PC-3 (cell line): ENCODE measurements at regions not wholly inside any gene's neighbourhood (a gene's known extent, or its start where the extent isn't known, plus 50 kb on each side); places are given as distances from the start of the nearest gene placed in this dataset.

Source experiments
- ATAC-seq: fragments of 200-7000 bp; cut with Tn5 transposase; 2 replicates; pipeline ENCODE4 v1.9.1; 2020; ENCODE audit warnings: mild to moderate bottlenecking, moderate library complexity
- BruUV-seq: library from RNA; stranded (reverse); fragments of 400-500 nt; replicated peaks from 2 replicates; lab custom pipeline; 2021; lab: Mats Ljungman, UMichigan
- CTCF ChIA-PET: fragments of 300-600 bp; sonication (Branson Sonifier 250); formaldehyde crosslinking; loops from one replicate; lab custom pipeline; 2022; ENCODE audit warnings: antibody characterized with exemption; lab: Charles Lee
- POLR2A ChIA-PET: fragments of 300-600 bp; sonication (Branson Sonifier 250); formaldehyde crosslinking; loops from one replicate; lab custom pipeline; 2022; ENCODE audit warnings: antibody characterized with exemption; ENCODE audit not compliant: unreplicated experiment; lab: Charles Lee
- DNase-seq: peaks from one replicate; pipeline ENCODE4 v3.0.0-alpha.2; 2015
- H2AFZ ChIP-seq: fragments of 300-600 bp; sonication (generic); 2 replicates; pipeline ENCODE4 v1.6.0; 2016; ENCODE audit warnings: antibody characterized with exemption, low read length
- H3F3A ChIP-seq: fragments of 300-600 bp; sonication (generic); one replicate; pipeline ENCODE4 v1.6.0; 2017; ENCODE audit warnings: antibody characterized with exemption, low read length, control low read depth, mild to moderate bottlenecking; ENCODE audit not compliant: unreplicated experiment
- H3K27ac ChIP-seq: fragments of 300-600 bp; sonication (generic); 2 replicates; pipeline ENCODE4 v1.5.1; 2016; ENCODE audit warnings: mild to moderate bottlenecking, low read length
- H3K27me3 ChIP-seq: fragments of 300-600 bp; sonication (generic); 2 replicates; pipeline ENCODE4 v1.6.1; 2016; ENCODE audit warnings: low read length, mixed read lengths
- H3K36me3 ChIP-seq: fragments of 300-600 bp; sonication (generic); 2 replicates; pipeline ENCODE4 v1.6.1; 2016; ENCODE audit warnings: low read depth, mixed run types, low read length, mixed read lengths
- H3K4me1 ChIP-seq: fragments of 300-600 bp; sonication (generic); 2 replicates; pipeline ENCODE4 v1.5.1; 2016; ENCODE audit warnings: low read length; ENCODE audit not compliant: insufficient read depth
- H3K4me2 ChIP-seq: fragments of 300-600 bp; sonication (generic); 2 replicates; pipeline ENCODE4 v1.6.0; 2016; ENCODE audit warnings: low read length
- H3K4me3 ChIP-seq: fragments of 300-600 bp; sonication (generic); 2 replicates; pipeline ENCODE4 v1.5.1; 2016; ENCODE audit warnings: mild to moderate bottlenecking, low read length, mixed read lengths
- H3K79me2 ChIP-seq: fragments of 300-600 bp; sonication (generic); 2 replicates; pipeline ENCODE4 v1.6.1; 2017; ENCODE audit warnings: low read length, mixed read lengths
- H3K9ac ChIP-seq: fragments of 300-600 bp; sonication (generic); 2 replicates; pipeline ENCODE4 v1.6.0; 2016; ENCODE audit warnings: mild to moderate bottlenecking, low read length
- H3K9me2 ChIP-seq: fragments of 300-600 bp; sonication (generic); replicated peaks from 2 replicates; pipeline ENCODE4 v1.6.1; 2016; ENCODE audit warnings: mixed run types, low read length, mixed read lengths
- H3K9me3 ChIP-seq: fragments of 300-600 bp; sonication (generic); 2 replicates; pipeline ENCODE4 v1.6.1; 2016; ENCODE audit warnings: low read length, mixed read lengths
- H4K20me1 ChIP-seq: fragments of 300-600 bp; sonication (generic); 2 replicates; pipeline ENCODE4 v1.6.1; 2016; ENCODE audit warnings: low read length, mixed read lengths
- EZH2 ChIP-seq: fragments of 300-600 bp; sonication (generic); IDR thresholded peaks from one replicate; pipeline ENCODE4 v1.6.1; 2017; ENCODE audit warnings: antibody characterized with exemption, mild to moderate bottlenecking, low read length; ENCODE audit not compliant: unreplicated experiment
- EZH2phosphoT487 ChIP-seq: fragments of 300-600 bp; sonication (generic); IDR thresholded peaks from 2 replicates; pipeline ENCODE4 v1.6.1; 2018; ENCODE audit warnings: mild to moderate bottlenecking, antibody characterized with exemption, low read length, borderline replicate concordance
- intact Hi-C: fragments of 100-400 bp; cut with micrococcal nuclease; formaldehyde crosslinking; loops from 2 replicates; pipeline ENCODE4 v1.9.0; 2023
- TF ChIP-seq, protein P1 (sequence below): fragments of 300-600 bp; sonication (generic); conservative IDR thresholded peaks from 2 replicates; pipeline ENCODE4 v1.5.1; 2017; ENCODE audit warnings: antibody characterized with exemption, low read depth, mild to moderate bottlenecking, low read length

DNA sequence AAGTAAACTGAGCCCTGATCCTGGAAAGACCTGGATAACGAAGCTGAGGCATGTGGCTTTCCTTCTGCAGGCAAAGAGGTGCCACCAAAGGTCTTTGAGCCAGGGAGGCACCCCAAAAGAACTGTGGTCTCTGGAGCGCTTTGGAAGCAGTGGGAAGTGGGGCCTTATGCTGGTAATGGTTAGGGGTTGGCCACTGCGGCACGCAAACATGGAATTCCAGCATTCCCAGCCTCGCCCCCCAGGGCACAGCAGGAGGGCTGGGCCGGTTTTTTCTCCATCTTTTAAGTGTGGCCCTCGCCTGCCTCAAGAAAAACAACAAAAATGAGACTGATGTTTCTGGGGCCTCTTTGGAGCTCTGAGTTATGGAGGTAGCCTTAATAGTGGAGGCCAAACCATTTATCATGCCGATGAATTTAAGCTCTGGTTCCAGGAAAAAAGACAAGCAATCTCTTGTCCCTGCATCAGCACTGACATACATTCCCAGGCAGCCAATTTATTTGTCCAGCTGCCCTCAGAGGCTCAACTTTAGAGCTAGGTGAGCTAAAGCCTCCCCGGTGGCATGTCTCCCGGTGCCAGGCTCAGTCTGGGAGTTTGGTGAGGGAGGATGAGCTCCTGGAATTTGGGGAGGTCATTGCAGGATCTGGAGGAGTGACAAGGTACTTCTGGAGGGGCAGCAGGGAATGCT lies 109.0 kb downstream of the TLE3 start:
- Histone ChIP-seq H3K79me2 (no peaks in the 10 kb centered on the region), H3K27ac (no peak overlapping the region), H3K4me1 (peaks cover 23% of the 10 kb centered on the region), H3K4me2 (no peak overlapping the region), H4K20me1 (no peaks in the 10 kb centered on the region), H2AFZ (no peak overlapping the region), H3F3A (no peaks in the 10 kb centered on the region), H3K9me2 (no peaks in the 10 kb centered on the region), H3K4me3 (no peak overlapping the region), H3K27me3 (no peaks in the 10 kb centered on the region), H3K9me3 (no peaks in the 10 kb centered on the region), H3K36me3 (no peaks in the 10 kb centered on the region), H3K9ac (no peak overlapping the region)
- BruUV-seq: no TSS peak
- TF ChIP-seq, protein P1, sequence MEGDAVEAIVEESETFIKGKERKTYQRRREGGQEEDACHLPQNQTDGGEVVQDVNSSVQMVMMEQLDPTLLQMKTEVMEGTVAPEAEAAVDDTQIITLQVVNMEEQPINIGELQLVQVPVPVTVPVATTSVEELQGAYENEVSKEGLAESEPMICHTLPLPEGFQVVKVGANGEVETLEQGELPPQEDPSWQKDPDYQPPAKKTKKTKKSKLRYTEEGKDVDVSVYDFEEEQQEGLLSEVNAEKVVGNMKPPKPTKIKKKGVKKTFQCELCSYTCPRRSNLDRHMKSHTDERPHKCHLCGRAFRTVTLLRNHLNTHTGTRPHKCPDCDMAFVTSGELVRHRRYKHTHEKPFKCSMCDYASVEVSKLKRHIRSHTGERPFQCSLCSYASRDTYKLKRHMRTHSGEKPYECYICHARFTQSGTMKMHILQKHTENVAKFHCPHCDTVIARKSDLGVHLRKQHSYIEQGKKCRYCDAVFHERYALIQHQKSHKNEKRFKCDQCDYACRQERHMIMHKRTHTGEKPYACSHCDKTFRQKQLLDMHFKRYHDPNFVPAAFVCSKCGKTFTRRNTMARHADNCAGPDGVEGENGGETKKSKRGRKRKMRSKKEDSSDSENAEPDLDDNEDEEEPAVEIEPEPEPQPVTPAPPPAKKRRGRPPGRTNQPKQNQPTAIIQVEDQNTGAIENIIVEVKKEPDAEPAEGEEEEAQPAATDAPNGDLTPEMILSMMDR: no peak
- TF ChIP-seq EZH2phosphoT487 (no peak), EZH2 (no peak)
- no peak for DNase-seq
- CTCF ChIA-PET: no interaction called here
- intact Hi-C loops: no loop called here
- no peak for ATAC-seq
- POLR2A ChIA-PET: no interaction called here

DNA sequence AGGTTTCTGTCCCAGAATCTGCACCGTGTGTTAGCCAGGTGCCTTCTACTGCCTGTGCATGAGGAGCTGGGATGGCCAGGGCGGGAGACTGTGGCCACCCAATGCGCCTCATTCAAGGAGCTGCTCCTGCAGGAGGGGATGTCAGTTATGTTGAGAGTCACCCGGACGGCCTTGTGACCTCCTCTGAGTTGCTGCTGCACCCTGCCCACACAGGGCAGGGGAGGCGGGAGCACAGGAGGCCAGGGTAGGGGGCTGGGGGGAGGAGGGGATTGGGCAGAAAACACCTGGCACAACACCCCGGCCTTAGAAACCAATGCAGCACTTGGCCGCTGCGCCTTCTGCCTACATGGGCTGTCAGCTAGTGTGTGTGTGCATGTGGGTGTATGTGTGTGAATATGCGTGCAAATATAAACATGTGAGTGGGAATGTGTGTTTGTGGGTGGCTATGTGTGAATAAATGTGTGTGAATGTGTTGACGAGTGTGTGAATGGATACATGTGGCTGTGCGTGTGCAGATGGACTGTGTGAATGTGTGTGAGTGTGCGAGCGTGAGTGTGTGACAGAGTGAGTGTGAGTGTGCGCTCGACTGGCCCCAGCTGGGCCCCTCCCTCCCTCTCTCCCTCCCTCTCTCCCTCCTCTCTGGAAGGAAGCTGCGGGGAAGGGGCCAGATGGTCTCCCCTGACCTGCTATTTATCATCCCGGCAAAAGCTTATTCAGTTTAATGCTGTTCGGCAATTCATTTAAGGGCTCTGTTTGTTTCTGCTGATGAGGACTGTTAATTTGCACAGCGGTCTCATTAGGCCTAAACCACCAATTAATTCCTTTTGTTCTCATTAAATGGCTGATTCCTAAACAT lies 106.9 kb downstream of the TLE3 start:
- Histone ChIP-seq H3K9me3 (no peaks in the 10 kb centered on the region), H3K4me2 (no peak overlapping the region), H2AFZ (no peak overlapping the region), H3K79me2 (no peaks in the 10 kb centered on the region), H3K27ac (no peak overlapping the region), H3K27me3 (no peaks in the 10 kb centered on the region), H3K36me3 (no peaks in the 10 kb centered on the region), H3F3A (no peaks in the 10 kb centered on the region), H4K20me1 (no peaks in the 10 kb centered on the region), H3K9me2 (no peaks in the 10 kb centered on the region), H3K4me3 (no peak overlapping the region), H3K4me1 (peaks cover 18% of the 10 kb centered on the region), H3K9ac (no peak overlapping the region)
- CTCF ChIA-PET: no interaction called here
- DNase-seq (no peak), ATAC-seq (no peak)
- BruUV-seq: no TSS peak
- POLR2A ChIA-PET: no interaction called here
- intact Hi-C loops: no loop called here
- TF ChIP-seq, protein P1: no peak
- no peak for TF ChIP-seq EZH2phosphoT487

DNA sequence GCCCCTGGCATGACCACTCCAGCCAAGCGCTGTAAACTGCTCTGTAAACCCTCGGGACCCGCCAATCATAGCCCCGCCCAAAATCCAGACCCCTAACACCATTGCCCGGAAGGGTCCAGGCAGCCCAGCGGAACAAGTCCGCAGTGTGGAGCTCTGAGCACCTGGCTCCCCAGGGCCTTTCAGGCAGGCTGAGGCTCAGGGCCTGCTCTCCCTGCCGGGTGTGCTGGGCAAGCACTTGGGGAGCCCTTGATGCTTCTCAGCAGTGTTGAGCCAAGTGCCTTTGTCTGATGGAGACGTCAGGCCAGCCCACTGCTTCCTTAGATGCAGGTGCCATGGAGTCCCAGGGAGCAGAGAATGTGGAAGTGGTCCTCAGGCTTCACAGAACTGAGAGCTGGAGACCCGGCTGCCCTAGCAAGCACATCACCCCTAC lies 106.2 kb downstream of the TLE3 start:
- H3K9ac ChIP-seq: no peak overlapping the region
- CTCF ChIA-PET: no interaction called here

More for the DNA sequence above, 106.2 kb downstream of the TLE3 start:
- no peak for DNase-seq
- ATAC-seq: no peak
- Histone ChIP-seq H3K4me1 (peaks cover 18% of the 10 kb centered on the region), H3K4me3 (no peak overlapping the region), H3K79me2 (no peaks in the 10 kb centered on the region), H3K36me3 (no peaks in the 10 kb centered on the region), H4K20me1 (no peaks in the 10 kb centered on the region), H2AFZ (no peak overlapping the region), H3K9me2 (no peaks in the 10 kb centered on the region), H3K27ac (no peak overlapping the region), H3F3A (no peaks in the 10 kb centered on the region), H3K27me3 (no peaks in the 10 kb centered on the region), H3K4me2 (no peak overlapping the region), H3K9me3 (no peaks in the 10 kb centered on the region)
- intact Hi-C loops: no loop called here
- no TSS peak for BruUV-seq
- TF ChIP-seq, protein P1: no peak
- TF ChIP-seq EZH2phosphoT487 (no peak), EZH2 (no peak)
- POLR2A ChIA-PET: no interaction called here
